HG02840 (cell line): ENCODE measurements at regions not wholly inside any gene's neighbourhood (a gene's known extent, or its start where the extent isn't known, plus 50 kb on each side); places are given as distances from the start of the nearest gene placed in this dataset.

Experiments
- ATAC-seq: cut with Tn5 transposase; IDR thresholded peaks from one replicate; pipeline ENCODE4 v1.9.1; 2021; ENCODE audit warnings: mild to moderate bottlenecking, moderate library complexity, moderate number of reproducible peaks; ENCODE audit not compliant: unreplicated experiment, low FRiP score

GRCh38 chr6:15023018-15023417 lies 222.9 kb upstream of the JARID2 start:
- peak; percentile 18 for ATAC-seq

GRCh38 chr6:15023448-15023847 lies 222.4 kb upstream of the JARID2 start:
- peak; percentile 90 for ATAC-seq

- no peak for ATAC-seq
Measured at GRCh38 chr6:15025446-15025845, 220.4 kb upstream of the JARID2 start.

GRCh38 chr6:15026832-15027231 lies 219.0 kb upstream of the JARID2 start:
- no peak for ATAC-seq

GRCh38 chr6:15027472-15027871 lies 218.4 kb upstream of the JARID2 start:
- ATAC-seq = no peak

DNA sequence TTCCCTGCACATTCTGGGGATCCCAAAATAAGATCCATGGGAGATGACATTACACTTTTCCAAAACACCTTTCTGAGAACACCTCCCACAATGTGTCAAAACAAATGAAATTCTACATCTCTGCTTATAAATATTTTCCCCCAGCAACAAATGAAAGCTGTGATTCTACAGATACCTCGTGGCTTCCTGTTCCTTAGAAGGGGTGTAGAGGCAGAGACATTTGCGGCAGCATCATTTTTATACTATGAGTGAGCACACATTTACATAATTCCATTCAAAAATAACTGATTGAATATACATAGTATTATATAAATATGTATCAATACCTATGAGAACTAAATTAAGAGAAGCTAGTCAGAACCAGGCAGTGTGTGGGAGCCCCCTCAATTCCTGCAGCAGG lies 213.9 kb upstream of the JARID2 start:
- ATAC-seq = no peak

DNA sequence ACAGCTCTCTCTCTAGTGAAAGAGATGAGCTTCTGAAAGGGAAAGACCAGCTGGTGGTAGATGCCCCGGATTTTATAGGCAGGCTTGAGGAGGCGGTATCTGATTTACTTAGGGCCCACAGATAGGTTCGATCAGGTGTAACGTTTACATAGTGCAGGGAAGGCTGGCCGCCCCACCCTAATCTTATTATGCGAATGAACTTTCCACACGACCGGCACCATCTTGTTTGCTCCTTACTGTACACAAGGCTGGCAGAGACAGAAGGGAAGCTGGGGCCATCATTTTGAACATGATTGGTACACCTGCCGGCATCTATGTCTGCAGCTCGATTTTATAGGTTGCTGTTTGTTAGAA lies 212.0 kb upstream of the JARID2 start:
- ATAC-seq = no peak

GRCh38 chr6:15036690-15037245 lies 209.1 kb upstream of the JARID2 start:
- no peak for ATAC-seq

GRCh38 chr6:15037253-15037652 lies 208.6 kb upstream of the JARID2 start:
- ATAC-seq = no peak

- ATAC-seq = no peak
Measured at GRCh38 chr6:15038013-15038791, 207.7 kb upstream of the JARID2 start.

- ATAC-seq = no peak
Measured at GRCh38 chr6:15039136-15039535, 206.7 kb upstream of the JARID2 start.

GRCh38 chr6:15042938-15043337 lies 202.9 kb upstream of the JARID2 start:
- ATAC-seq = no peak

DNA sequence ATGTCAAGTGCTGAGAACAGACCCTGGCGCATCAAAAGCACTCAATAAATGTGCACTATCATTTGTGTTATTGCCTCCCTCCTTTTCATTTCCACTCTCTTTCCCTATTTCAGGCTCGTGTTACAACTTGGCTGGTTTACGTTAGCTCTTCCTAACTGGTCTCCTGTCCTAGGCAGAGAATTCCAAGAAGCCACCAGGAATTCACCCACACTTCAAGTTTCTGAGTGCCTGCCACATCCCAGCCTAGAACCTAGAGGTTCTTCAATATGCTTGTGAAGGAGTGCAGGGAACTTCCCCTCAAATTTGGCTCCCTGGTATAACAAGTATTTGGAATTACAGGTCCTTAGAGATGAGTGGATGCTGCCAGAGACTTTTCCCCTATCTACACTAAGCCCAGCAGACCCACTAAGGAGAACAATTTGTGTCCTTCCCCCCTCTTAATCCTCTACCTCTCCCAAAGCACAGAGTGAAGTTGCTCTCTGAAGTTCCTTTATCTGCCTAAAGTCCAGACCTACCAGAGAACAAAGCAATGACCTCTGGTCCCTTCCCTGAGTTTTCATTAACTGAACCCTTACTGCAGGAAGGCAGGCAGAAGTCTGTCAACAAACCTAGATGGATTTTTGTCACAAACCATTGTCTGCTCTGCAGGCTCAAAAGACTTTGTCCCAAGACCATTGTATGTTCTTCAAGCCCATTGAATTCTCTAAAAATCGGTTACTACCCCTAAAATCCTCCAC lies 201.6 kb upstream of the JARID2 start:
- no peak for ATAC-seq

DNA sequence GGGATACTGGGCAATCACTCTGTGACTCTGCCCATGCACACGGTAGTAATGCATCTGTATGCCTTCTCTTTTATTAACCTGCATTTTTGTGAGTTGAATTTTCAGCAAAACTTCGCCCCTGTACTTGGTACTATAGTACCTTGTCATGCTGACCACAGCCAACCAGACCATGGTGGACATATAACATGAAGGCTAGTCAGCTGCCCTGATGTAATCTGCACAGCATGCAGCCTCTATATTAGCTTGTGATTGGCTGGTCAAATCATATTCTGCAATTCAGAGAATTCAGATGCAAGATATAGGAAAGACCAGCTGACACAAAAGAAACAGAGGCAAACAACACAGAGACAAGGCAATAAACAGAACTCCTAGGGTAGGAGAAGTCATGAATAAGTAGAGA lies 200.9 kb upstream of the JARID2 start:
- no peak for ATAC-seq

DNA sequence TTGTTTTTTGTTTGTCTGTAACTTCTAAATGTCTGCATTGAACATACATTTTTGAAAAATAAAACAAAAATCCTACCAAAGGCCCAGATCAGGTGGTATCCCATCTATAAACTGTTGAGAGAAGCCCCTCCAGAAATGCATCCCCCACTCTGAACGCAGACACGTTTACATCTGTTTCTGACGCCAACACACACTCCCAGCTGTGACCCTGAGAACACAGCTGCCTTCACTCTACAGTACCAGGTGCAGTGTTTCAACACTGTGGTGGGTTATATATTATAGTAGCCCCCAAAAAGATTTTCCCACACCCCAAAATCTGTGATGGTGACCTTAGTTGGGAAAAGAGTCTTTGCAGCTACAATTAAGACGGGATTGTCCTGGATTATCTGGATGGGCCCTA lies 199.1 kb upstream of the JARID2 start:
- no peak for ATAC-seq

GRCh38 chr6:15048367-15048766 lies 197.5 kb upstream of the JARID2 start:
- no peak for ATAC-seq

DNA sequence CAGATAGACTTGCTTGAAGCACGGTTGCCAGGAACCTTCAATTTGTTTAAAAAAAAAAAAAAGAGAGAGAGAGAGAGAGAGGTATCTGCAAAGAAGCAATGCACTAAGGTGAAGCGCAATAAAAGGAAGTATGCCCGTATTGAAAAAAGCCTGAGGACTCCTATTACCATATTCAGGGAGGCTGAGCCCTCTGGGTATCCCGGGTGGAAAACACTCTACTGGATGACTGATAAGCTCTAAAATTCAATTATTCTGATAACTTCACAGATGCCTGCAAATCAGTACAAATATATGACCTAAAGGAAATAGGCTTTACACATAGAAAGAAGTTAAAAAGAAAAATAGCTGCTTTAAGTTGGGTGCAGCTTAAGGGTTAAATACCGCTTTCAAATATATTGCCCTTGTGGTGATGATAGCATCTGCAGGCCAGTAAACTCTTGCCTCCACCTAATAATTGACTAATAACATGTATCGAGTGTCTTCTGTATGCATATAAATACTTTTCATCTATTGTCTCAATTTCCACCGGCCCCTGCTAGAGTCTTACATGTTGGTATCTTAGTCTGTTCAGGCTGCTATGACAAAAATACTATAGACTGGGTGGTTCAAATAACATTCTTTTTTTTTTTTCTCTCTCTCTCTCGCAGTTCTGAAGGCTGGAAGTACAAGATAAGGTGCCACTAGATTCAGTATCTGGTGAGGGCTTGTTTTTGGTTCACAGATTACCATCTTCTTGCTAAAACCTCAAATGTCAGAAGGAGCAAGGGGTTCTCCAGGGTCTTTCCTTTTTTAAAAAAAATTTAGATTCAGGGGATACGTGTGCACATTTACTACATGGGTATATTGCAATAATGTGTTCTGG lies 187.4 kb upstream of the JARID2 start:
- ATAC-seq = no peak

GRCh38 chr6:15061180-15061641 lies 184.7 kb upstream of the JARID2 start:
- no peak for ATAC-seq

GRCh38 chr6:15061908-15062515 lies 183.9 kb upstream of the JARID2 start:
- ATAC-seq = no peak

GRCh38 chr6:15062516-15063252 lies 183.2 kb upstream of the JARID2 start:
- no peak for ATAC-seq
